ENCODE measurements at regions not wholly inside any gene's neighbourhood (a gene's known extent, or its start where the extent isn't known, plus 50 kb on each side); places are given as distances from the start of the nearest gene placed in this dataset.

GRCh38 chr17:55983096-55983495 is 170.2 kb upstream of the ANKFN1 start:
- Histone ChIP-seq H3K27ac (ENCODE audit: low read length) (no peak overlapping the region), H3K36me3 (ENCODE audit: low read depth, low read length) (no peaks in the 10 kb centered on the region), H3F3A (ENCODE audit: low read length, unreplicated experiment) (no peaks in the 10 kb centered on the region), H3K9me2 (replicated peaks; ENCODE audit: low read length) (no peaks in the 10 kb centered on the region), H3K79me2 (ENCODE audit: low read length) (no peaks in the 10 kb centered on the region), H2AFZ (ENCODE audit: low read length) (no peak overlapping the region), H3K27me3 (ENCODE audit: low read length) (no peaks in the 10 kb centered on the region), H4K20me1 (ENCODE audit: low read length) (no peaks in the 10 kb centered on the region), H3K4me1 (ENCODE audit: insufficient read depth, low read length) (no peaks in the 10 kb centered on the region), H3K4me2 (ENCODE audit: low read length) (no peak overlapping the region), H3K9me3 (ENCODE audit: low read length) (peaks cover 5% of the 10 kb centered on the region; the same call in 1 of the 2 replicates), H3K4me3 (ENCODE audit: low read length) (no peak overlapping the region), H3K9ac (ENCODE audit: low read length) (no peak overlapping the region)
- TF ChIP-seq EZH2phosphoT487 (IDR thresholded peaks at IDR 0.05; ENCODE audit: borderline replicate concordance, low read length) (no peak), CTCF (conservative IDR thresholded peaks at IDR 0.05; ENCODE audit: low read depth, low read length) (no peak)
- ChIA-PET POLR2A (ENCODE audit: unreplicated experiment) (no interaction called here), CTCF (no interaction called here)
- intact Hi-C loops (cut with micrococcal nuclease): no loop called here
- no peak for DNase-seq
- BruUV-seq (replicated peaks): no TSS peak
- ATAC-seq: no peak

DNA sequence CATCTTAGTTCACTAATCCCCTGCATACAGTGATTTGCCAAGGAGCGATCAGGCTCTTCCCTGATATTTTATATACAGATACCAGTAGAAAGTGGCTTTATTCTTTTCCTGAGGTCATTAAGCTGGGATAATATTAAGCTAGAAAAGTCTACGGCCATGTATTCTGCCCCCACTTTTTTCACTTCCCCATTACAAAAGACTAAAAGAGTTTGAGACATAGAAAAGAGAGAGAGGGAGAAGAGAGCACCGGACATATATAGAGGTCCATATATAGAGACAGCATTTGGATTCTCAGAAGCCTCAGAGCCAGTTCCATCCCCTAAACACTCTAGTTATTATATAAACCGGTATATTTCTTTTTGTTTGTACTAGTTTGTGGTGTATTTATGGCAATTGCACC is 166.5 kb upstream of the ANKFN1 start:
- ChIA-PET POLR2A (ENCODE audit: unreplicated experiment) (no interaction called here), CTCF (no interaction called here)
- Histone ChIP-seq H3K4me2 (ENCODE audit: low read length) (no peak overlapping the region), H2AFZ (ENCODE audit: low read length) (no peak overlapping the region), H3K9me3 (ENCODE audit: low read length) (peaks cover 6% of the 10 kb centered on the region; the same call in 1 of the 2 replicates), H3K9me2 (replicated peaks; ENCODE audit: low read length) (no peaks in the 10 kb centered on the region), H3K36me3 (ENCODE audit: low read depth, low read length) (no peaks in the 10 kb centered on the region), H3K79me2 (ENCODE audit: low read length) (no peaks in the 10 kb centered on the region), H3K9ac (ENCODE audit: low read length) (no peak overlapping the region), H3F3A (ENCODE audit: low read length, unreplicated experiment) (no peaks in the 10 kb centered on the region), H3K4me1 (ENCODE audit: insufficient read depth, low read length) (no peaks in the 10 kb centered on the region), H4K20me1 (ENCODE audit: low read length) (no peaks in the 10 kb centered on the region), H3K4me3 (ENCODE audit: low read length) (no peak overlapping the region), H3K27me3 (ENCODE audit: low read length) (no peaks in the 10 kb centered on the region), H3K27ac (ENCODE audit: low read length) (no peak overlapping the region)
- TF ChIP-seq CTCF (conservative IDR thresholded peaks at IDR 0.05; ENCODE audit: low read depth, low read length) (no peak), EZH2phosphoT487 (IDR thresholded peaks at IDR 0.05; ENCODE audit: borderline replicate concordance, low read length) (no peak), EZH2 (IDR thresholded peaks at IDR 0.05; ENCODE audit: low read length, unreplicated experiment) (no peak)
- intact Hi-C loops (cut with micrococcal nuclease): no loop called here
- no TSS peak for BruUV-seq (replicated peaks)
- DNase-seq: no peak
- no peak for ATAC-seq

- Histone ChIP-seq H3K9ac (ENCODE audit: low read length) (no peak overlapping the region), H4K20me1 (ENCODE audit: low read length) (no peaks in the 10 kb centered on the region), H2AFZ (ENCODE audit: low read length) (no peak overlapping the region), H3K27me3 (ENCODE audit: low read length) (no peaks in the 10 kb centered on the region), H3K36me3 (ENCODE audit: low read depth, low read length) (no peaks in the 10 kb centered on the region), H3K9me3 (ENCODE audit: low read length) (peaks cover 6% of the 10 kb centered on the region; the same call in 1 of the 2 replicates), H3K4me1 (ENCODE audit: insufficient read depth, low read length) (no peaks in the 10 kb centered on the region), H3K27ac (ENCODE audit: low read length) (no peak overlapping the region), H3K9me2 (replicated peaks; ENCODE audit: low read length) (no peaks in the 10 kb centered on the region), H3K4me2 (ENCODE audit: low read length) (no peak overlapping the region), H3K79me2 (ENCODE audit: low read length) (no peaks in the 10 kb centered on the region), H3K4me3 (ENCODE audit: low read length) (no peak overlapping the region), H3F3A (ENCODE audit: low read length, unreplicated experiment) (no peaks in the 10 kb centered on the region)
- intact Hi-C loops (cut with micrococcal nuclease): no loop called here
- ChIA-PET POLR2A (ENCODE audit: unreplicated experiment) (no interaction called here), CTCF (no interaction called here)
- no peak for TF ChIP-seq EZH2 (IDR thresholded peaks at IDR 0.05; ENCODE audit: low read length, unreplicated experiment)
- no peak for TF ChIP-seq EZH2phosphoT487 (IDR thresholded peaks at IDR 0.05; ENCODE audit: borderline replicate concordance, low read length)
- TF ChIP-seq CTCF (conservative IDR thresholded peaks at IDR 0.05; ENCODE audit: low read depth, low read length): no peak
- ATAC-seq (no peak), DNase-seq (no peak)
- BruUV-seq (replicated peaks): no TSS peak
Measured at GRCh38 chr17:55988861-55989260, 164.4 kb upstream of the ANKFN1 start.
